Calu3 (cell line): ENCODE measurements at regions not wholly inside any gene's neighbourhood (a gene's known extent, or its start where the extent isn't known, plus 50 kb on each side); places are given as distances from the start of the nearest gene placed in this dataset.

ENCODE experiments used
- BruUV-seq: library from RNA; stranded (reverse); fragments of 400-500 nt; replicated peaks from 2 replicates; lab custom pipeline; 2021; lab: Mats Ljungman, UMichigan
- CTCF ChIA-PET: fragments of 300-600 bp; sonication (Branson Sonifier 250); formaldehyde crosslinking; loops from one replicate; lab custom pipeline; 2022; ENCODE audit warnings: antibody characterized with exemption; lab: Charles Lee
- DNase-seq: peaks from one replicate; pipeline ENCODE4 v3.0.0; 2022
- H3K27ac Mint-ChIP-seq: one replicate; pipeline ENCODE4 v1.8.0; 2022; ENCODE audit warnings: mixed read lengths; ENCODE audit not compliant: unreplicated experiment
- H3K27me3 Mint-ChIP-seq: one replicate; pipeline ENCODE4 v1.8.0; 2022; ENCODE audit warnings: mixed read lengths; ENCODE audit not compliant: unreplicated experiment
- H3K36me3 Mint-ChIP-seq: one replicate; pipeline ENCODE4 v1.8.0; 2022; ENCODE audit warnings: mild to moderate bottlenecking, moderate library complexity, mixed read lengths; ENCODE audit not compliant: insufficient read depth, unreplicated experiment
- H3K4me1 Mint-ChIP-seq: one replicate; pipeline ENCODE4 v1.8.0; 2022; ENCODE audit warnings: mild to moderate bottlenecking, low read depth, mixed read lengths; ENCODE audit not compliant: unreplicated experiment
- H3K4me3 Mint-ChIP-seq: one replicate; pipeline ENCODE4 v1.8.0; 2022; ENCODE audit warnings: mild to moderate bottlenecking, low read depth, moderate library complexity, mixed read lengths; ENCODE audit not compliant: unreplicated experiment
- H3K9me3 Mint-ChIP-seq: one replicate; pipeline ENCODE4 v1.8.0; 2022; ENCODE audit warnings: low read depth, mixed read lengths; ENCODE audit not compliant: unreplicated experiment
- intact Hi-C: fragments of 100-400 bp; cut with micrococcal nuclease; formaldehyde crosslinking; loops from one replicate; pipeline ENCODE4 v1.10.0; 2022; ENCODE audit not compliant: unreplicated experiment
- TF ChIP-seq, protein P1 (sequence below): fragments of 200-600 bp; IDR thresholded peaks from one replicate; pipeline ENCODE4 v1.8.0; 2022; ENCODE audit warnings: antibody characterized with exemption; ENCODE audit not compliant: unreplicated experiment

DNA sequence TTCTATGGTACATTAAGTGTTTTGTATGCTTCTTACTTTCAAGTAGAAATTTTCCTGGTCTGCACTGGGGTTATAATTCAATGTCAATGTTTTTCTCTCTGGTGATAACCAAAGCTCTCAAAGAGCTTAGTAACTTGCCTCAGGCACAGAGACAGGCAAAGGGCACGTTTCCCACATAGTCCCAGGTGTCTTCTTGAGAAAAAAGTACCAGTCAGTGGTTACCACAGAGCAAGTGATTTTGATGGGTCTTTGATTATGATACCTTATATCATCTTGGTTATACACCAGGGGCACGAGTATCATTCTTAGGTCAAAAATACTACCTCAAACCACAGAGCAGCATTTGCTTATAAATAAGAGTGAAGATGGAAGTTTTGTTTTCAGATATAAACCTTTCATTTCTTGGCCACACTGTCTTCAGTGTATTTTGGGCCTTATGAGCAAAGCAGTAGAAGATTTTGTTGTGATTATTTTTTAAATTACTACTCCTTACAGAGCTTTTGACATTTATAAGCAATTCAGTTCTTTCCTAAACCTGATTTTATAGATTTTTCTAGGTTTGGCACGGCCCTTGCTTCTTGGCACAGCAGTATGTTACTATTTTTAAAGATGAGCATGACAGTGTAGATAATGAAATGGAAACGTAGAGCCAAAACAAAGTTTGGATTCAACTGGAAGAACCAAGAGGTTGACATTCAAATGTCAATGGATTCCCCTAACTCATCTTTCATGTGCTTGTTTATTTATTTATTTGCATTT lies 85.3 kb upstream of the TLL1 start:
- no peaks in the 10 kb centered on the region for H3K36me3 Mint-ChIP-seq
- CTCF ChIA-PET = interaction anchor here (0.6 kb wide), 1 partner anchor 182 kb away, joined by 3 read pairs; no protein-coding TSS in a partner anchor
- TF ChIP-seq, protein P1, sequence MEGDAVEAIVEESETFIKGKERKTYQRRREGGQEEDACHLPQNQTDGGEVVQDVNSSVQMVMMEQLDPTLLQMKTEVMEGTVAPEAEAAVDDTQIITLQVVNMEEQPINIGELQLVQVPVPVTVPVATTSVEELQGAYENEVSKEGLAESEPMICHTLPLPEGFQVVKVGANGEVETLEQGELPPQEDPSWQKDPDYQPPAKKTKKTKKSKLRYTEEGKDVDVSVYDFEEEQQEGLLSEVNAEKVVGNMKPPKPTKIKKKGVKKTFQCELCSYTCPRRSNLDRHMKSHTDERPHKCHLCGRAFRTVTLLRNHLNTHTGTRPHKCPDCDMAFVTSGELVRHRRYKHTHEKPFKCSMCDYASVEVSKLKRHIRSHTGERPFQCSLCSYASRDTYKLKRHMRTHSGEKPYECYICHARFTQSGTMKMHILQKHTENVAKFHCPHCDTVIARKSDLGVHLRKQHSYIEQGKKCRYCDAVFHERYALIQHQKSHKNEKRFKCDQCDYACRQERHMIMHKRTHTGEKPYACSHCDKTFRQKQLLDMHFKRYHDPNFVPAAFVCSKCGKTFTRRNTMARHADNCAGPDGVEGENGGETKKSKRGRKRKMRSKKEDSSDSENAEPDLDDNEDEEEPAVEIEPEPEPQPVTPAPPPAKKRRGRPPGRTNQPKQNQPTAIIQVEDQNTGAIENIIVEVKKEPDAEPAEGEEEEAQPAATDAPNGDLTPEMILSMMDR = no peak
- H3K27ac Mint-ChIP-seq = no peak overlapping the region
- intact Hi-C loops = no loop called here
- no peak for DNase-seq
- no peaks in the 10 kb centered on the region for H3K27me3 Mint-ChIP-seq
- no peak overlapping the region for H3K4me3 Mint-ChIP-seq
- no TSS peak for BruUV-seq
- no peaks in the 10 kb centered on the region for H3K9me3 Mint-ChIP-seq
- no peaks in the 10 kb centered on the region for H3K4me1 Mint-ChIP-seq

DNA sequence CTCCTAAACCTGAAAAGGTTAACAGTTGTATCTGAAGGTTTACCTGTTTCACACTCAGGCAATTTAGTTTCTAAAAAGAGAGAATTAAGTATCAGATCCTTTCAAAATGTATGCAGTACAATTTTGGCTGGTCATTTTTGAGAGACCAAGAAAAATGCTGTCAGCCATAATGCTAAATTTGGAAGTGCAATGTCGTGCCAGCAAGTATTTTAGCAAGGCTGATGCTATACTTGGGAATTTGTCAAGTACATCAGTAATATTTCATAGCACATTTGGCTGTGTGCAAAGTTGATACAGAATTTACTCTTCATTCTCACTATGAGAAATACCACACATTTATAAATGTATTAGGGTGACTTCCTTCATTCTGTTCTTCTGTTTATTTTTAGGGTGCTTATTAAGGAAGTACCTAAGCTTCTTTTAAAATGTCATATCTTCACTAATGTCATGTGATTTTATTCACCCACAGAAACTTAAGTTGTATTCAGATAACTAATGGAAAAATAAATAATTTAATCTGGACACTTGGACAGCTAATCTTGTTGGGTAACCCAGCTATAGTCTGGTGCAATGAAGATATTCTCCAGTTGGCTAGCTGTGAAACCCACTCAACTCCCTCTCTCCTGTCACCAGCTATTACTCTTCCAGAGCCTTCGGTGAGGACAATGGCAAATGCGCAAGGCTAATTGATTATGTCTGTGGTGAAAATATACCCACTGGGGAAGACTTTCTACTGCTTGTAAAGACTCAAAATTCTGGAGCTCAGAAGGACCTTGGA lies 84.2 kb upstream of the TLL1 start:
- CTCF ChIA-PET = no interaction called here

DNA sequence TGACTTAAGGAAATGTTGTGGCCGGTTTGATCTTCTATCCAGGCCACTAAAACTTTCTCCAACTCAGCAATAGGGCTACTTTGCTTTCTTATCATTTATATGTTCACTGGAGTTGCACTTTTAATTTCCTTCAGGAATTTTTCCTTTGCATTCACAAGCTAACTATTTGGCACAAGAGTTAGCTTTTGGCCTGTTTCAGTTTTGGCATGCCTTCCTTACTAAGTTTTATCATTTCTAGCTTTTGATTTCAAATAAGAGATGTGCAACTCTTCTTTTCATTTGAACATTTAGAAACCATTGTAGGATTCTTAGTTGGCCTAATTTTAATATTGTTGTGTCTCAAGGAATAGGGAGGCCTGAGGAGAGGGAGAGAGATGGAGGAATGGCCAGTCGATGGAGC lies 79.8 kb upstream of the TLL1 start:
- DNase-seq = no peak
- no peaks in the 10 kb centered on the region for H3K27me3 Mint-ChIP-seq
- H3K4me1 Mint-ChIP-seq = no peaks in the 10 kb centered on the region
- intact Hi-C loops = no loop called here
- no peak overlapping the region for H3K4me3 Mint-ChIP-seq
- no peaks in the 10 kb centered on the region for H3K36me3 Mint-ChIP-seq
- H3K9me3 Mint-ChIP-seq = peaks cover 4% of the 10 kb centered on the region
- CTCF ChIA-PET = no interaction called here
- TF ChIP-seq, protein P1 = no peak
- no peak overlapping the region for H3K27ac Mint-ChIP-seq
- BruUV-seq = no TSS peak

More for the DNA sequence above, 84.2 kb upstream of the TLL1 start:
- no peaks in the 10 kb centered on the region for H3K36me3 Mint-ChIP-seq
- no peaks in the 10 kb centered on the region for H3K9me3 Mint-ChIP-seq
- BruUV-seq = no TSS peak
- no peak overlapping the region for H3K27ac Mint-ChIP-seq
- no peak overlapping the region for H3K4me3 Mint-ChIP-seq
- H3K27me3 Mint-ChIP-seq = no peaks in the 10 kb centered on the region
- H3K4me1 Mint-ChIP-seq = no peaks in the 10 kb centered on the region
- no peak for DNase-seq
- intact Hi-C loops = no loop called here
- TF ChIP-seq, protein P1 = no peak

DNA sequence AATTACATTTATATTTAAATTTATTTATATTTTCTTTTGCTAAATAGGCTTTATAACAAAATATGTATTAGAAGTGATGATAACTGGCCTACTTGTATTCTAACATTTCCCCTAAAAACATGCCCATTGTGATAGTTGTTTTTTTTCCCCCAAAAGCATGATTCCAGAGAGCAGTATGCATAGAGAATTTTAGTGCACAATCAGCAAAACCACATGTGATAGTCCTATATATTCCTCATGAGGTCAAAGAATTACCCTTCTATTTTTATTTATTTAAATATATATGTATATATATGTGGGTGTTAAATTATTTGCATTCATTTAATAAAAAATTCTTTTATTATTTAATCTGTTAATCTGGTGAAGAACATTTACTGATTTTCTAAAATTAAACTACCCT lies 78.2 kb upstream of the TLL1 start:
- TF ChIP-seq, protein P1 = no peak
- no peak overlapping the region for H3K4me3 Mint-ChIP-seq
- no peak for DNase-seq
- no peak overlapping the region for H3K27ac Mint-ChIP-seq
- BruUV-seq = no TSS peak
- no peaks in the 10 kb centered on the region for H3K4me1 Mint-ChIP-seq
- H3K36me3 Mint-ChIP-seq = no peaks in the 10 kb centered on the region
- intact Hi-C loops = no loop called here
- no peaks in the 10 kb centered on the region for H3K27me3 Mint-ChIP-seq
- peaks cover 4% of the 10 kb centered on the region for H3K9me3 Mint-ChIP-seq
- CTCF ChIA-PET = no interaction called here
